SK-N-SH (cell line): ENCODE measurements at regions not wholly inside any gene's neighbourhood (a gene's known extent, or its start where the extent isn't known, plus 50 kb on each side); places are given as distances from the start of the nearest gene placed in this dataset.
A peak's percentile ranks its signal among the peaks of the same experiment; 100 is the strongest.

Source experiments
- CTCF ChIA-PET: fragments of 300-600, 350-600 bp; formaldehyde crosslinking; extraction: SDS; loops from one replicate; lab custom pipeline; 2021; lab: Yijun Ruan, JAX
- POLR2A ChIA-PET: fragments of 350-600 bp; sonication (Branson Sonifier 250); formaldehyde crosslinking; extraction: SDS; loops from one replicate; lab custom pipeline; 2020; ENCODE audit warnings: antibody characterized with exemption, inconsistent platforms; lab: Yijun Ruan, JAX
- DNase-seq: peaks from one replicate; pipeline ENCODE4 v3.0.0; 2012
- H2AFZ ChIP-seq: fragments of 200-600 bp; sonication (generic); 2 replicates; pipeline ENCODE4 v1.8.1; 2016; ENCODE audit warnings: antibody characterized with exemption, mild to moderate bottlenecking, low read depth
- H3F3A ChIP-seq: fragments of 200-600 bp; sonication (generic); replicated peaks from 2 replicates; pipeline ENCODE3; 2016; ENCODE audit warnings: antibody characterized with exemption, mild to moderate bottlenecking; ENCODE audit not compliant: insufficient read depth
- H3K27ac ChIP-seq, 2 experiments: fragments of 200-500 bp in 1 of 2; fragments of 200-600 bp in 1 of 2; sonication (Bioruptor generic) in 1 of 2; sonication (generic), shearing (Covaris generic) in 1 of 2; 2 replicates each; pipeline versions ENCODE4 v1.5.1 to v1.6.1; 2014 to 2016; ENCODE audit warnings: low read depth in 2 of 2, inconsistent platforms in 1 of 2, low read length in 1 of 2, mild to moderate bottlenecking in 1 of 2, mixed read lengths in 1 of 2
- H3K27me3 ChIP-seq: fragments of 200-600 bp; sonication (generic), shearing (Covaris generic); 2 replicates; pipeline ENCODE4 v1.6.1; 2016; ENCODE audit warnings: mixed run types; ENCODE audit not compliant: insufficient read depth
- H3K36me3 ChIP-seq, 2 experiments: fragments of 200-500 bp in 1 of 2; fragments of 200-600 bp in 1 of 2; sonication (Bioruptor generic) in 1 of 2; sonication (generic) in 1 of 2; replicated peaks in 1 of 2; 2 replicates each; pipeline versions ENCODE3 to v1.5.1; 2014 to 2016; ENCODE audit warnings: low read length in 1 of 2, mild to moderate bottlenecking in 1 of 2; ENCODE audit not compliant: insufficient read depth in 2 of 2, control insufficient read depth in 1 of 2
- H3K4me1 ChIP-seq, 2 experiments: fragments of 200-500 bp in 1 of 2; fragments of 200-600 bp in 1 of 2; sonication (Bioruptor generic) in 1 of 2; sonication (generic), shearing (Covaris generic) in 1 of 2; 2 replicates each; pipeline versions ENCODE4 v1.5.1 to v1.6.1; 2014 to 2016; ENCODE audit warnings: low read depth in 1 of 2, low read length in 1 of 2, mixed run types in 1 of 2; ENCODE audit not compliant: insufficient read depth in 2 of 2, control insufficient read depth in 1 of 2
- H3K4me2 ChIP-seq: fragments of 200-600 bp; sonication (generic), shearing (Covaris generic); 2 replicates; pipeline ENCODE4 v1.6.1; 2017; ENCODE audit warnings: mixed run types
- H3K4me3 ChIP-seq, 2 experiments: fragments of 200-500 bp in 1 of 2; fragments of 200-600 bp in 1 of 2; sonication (Bioruptor generic) in 1 of 2; sonication (generic), shearing (Covaris generic) in 1 of 2; 2 replicates each; pipeline versions ENCODE4 v1.5.1 to v1.8.1; 2014 to 2016; ENCODE audit warnings: low read depth in 2 of 2, inconsistent platforms in 1 of 2, low read length in 1 of 2, mild to moderate bottlenecking in 1 of 2, mixed read lengths in 1 of 2, moderate library complexity in 1 of 2
- H3K79me2 ChIP-seq: fragments of 200-600 bp; sonication (generic); 2 replicates; pipeline ENCODE4 v1.8.1; 2017; ENCODE audit warnings: mild to moderate bottlenecking; ENCODE audit not compliant: insufficient read depth
- H3K9ac ChIP-seq: fragments of 200-600 bp; sonication (generic); 2 replicates; pipeline ENCODE4 v1.6.1; 2017; ENCODE audit warnings: mixed run types
- H3K9me2 ChIP-seq: fragments of 200-600 bp; sonication (generic); 2 replicates; pipeline ENCODE4 v1.6.1; 2017; ENCODE audit warnings: mixed run types
- H3K9me3 ChIP-seq: fragments of 200-600 bp; sonication (generic); 2 replicates; pipeline ENCODE4 v1.6.1; 2017; ENCODE audit warnings: mixed run types, mild to moderate bottlenecking, moderate library complexity
- H4K20me1 ChIP-seq: fragments of 200-600 bp; sonication (generic); 2 replicates; pipeline ENCODE4 v1.6.1; 2017; ENCODE audit warnings: mild to moderate bottlenecking, mixed run types; ENCODE audit not compliant: insufficient read depth
- CHD2 ChIP-seq: fragments of 150-350 bp; IDR thresholded peaks from 2 replicates; pipeline ENCODE4 v1.6.1; 2018; ENCODE audit warnings: low read length; ENCODE audit not compliant: partially characterized antibody
- ELF1 ChIP-seq: IDR thresholded peaks from 2 replicates; pipeline ENCODE4 v1.4.0; 2012
- EP300 ChIP-seq, 2 experiments: IDR thresholded peaks; 2 replicates each; pipeline versions ENCODE4 v1.4.0 to v1.6.1; 2012; ENCODE audit warnings: borderline replicate concordance in 1 of 2, low read depth in 1 of 2, low read length in 1 of 2
- FOSL2 ChIP-seq: IDR thresholded peaks from 2 replicates; pipeline ENCODE4 v1.4.0; 2012; ENCODE audit warnings: low read depth, mild to moderate bottlenecking, moderate library complexity, borderline replicate concordance
- FOXJ3 ChIP-seq: sonication (generic); formaldehyde crosslinking; IDR thresholded peaks from 2 replicates; pipeline ENCODE4 v1.5.1; 2020; ENCODE audit warnings: mild to moderate bottlenecking, missing genetic modification reagents
- FOXM1 ChIP-seq: IDR thresholded peaks from 2 replicates; pipeline ENCODE4 v1.4.0; 2012; ENCODE audit warnings: low read depth, mild to moderate bottlenecking
- GATA2 ChIP-seq: sonication (generic); formaldehyde crosslinking; IDR thresholded peaks from 2 replicates; pipeline ENCODE4 v1.5.0; 2020; ENCODE audit warnings: mild to moderate bottlenecking, missing genetic modification reagents
- JUND ChIP-seq: IDR thresholded peaks from 2 replicates; pipeline ENCODE4 v1.4.0; 2012
- MXI1 ChIP-seq: IDR thresholded peaks from 2 replicates; pipeline ENCODE4 v1.6.1; 2012; ENCODE audit warnings: mild to moderate bottlenecking, low read depth, low read length, improper control_type of control experiment
- NFIC ChIP-seq: IDR thresholded peaks from 2 replicates; pipeline ENCODE4 v1.4.0; 2012; ENCODE audit warnings: borderline replicate concordance
- RAD21 ChIP-seq: IDR thresholded peaks from 2 replicates; pipeline ENCODE4 v1.6.1; 2012; ENCODE audit warnings: mild to moderate bottlenecking, low read length
- RXRA ChIP-seq: IDR thresholded peaks from 2 replicates; pipeline ENCODE4 v1.4.0; 2012; ENCODE audit warnings: low read depth, mild to moderate bottlenecking, borderline replicate concordance
- SMC3 ChIP-seq: IDR thresholded peaks from 2 replicates; pipeline ENCODE4 v1.6.1; 2012; ENCODE audit warnings: low read depth, low read length, improper control_type of control experiment
- TCF12 ChIP-seq: IDR thresholded peaks from 2 replicates; pipeline ENCODE4 v1.4.0; 2012
- TEAD4 ChIP-seq: IDR thresholded peaks from 2 replicates; pipeline ENCODE4 v1.4.0; 2012; ENCODE audit warnings: mild to moderate bottlenecking, borderline replicate concordance; ENCODE audit not compliant: insufficient read depth
- YY1 ChIP-seq: IDR thresholded peaks from 2 replicates; pipeline ENCODE4 v1.4.0; 2012; ENCODE audit warnings: low read depth, mild to moderate bottlenecking
- WGBS: methylation state at CpG from one replicate; pipeline ENCODE4 v1.1.6; 2017; ENCODE audit warnings: low lambda C conversion rate; 5-methylcytosine and 5-hydroxymethylcytosine counted together
- TF ChIP-seq, protein P1 (sequence below): IDR thresholded peaks from 2 replicates; pipeline ENCODE4 v1.4.0; 2012; ENCODE audit warnings: low read depth, borderline replicate concordance
- TF ChIP-seq, protein P2 (sequence below): IDR thresholded peaks from 2 replicates; pipeline ENCODE4 v1.4.0; 2012; ENCODE audit warnings: low read depth

DNA sequence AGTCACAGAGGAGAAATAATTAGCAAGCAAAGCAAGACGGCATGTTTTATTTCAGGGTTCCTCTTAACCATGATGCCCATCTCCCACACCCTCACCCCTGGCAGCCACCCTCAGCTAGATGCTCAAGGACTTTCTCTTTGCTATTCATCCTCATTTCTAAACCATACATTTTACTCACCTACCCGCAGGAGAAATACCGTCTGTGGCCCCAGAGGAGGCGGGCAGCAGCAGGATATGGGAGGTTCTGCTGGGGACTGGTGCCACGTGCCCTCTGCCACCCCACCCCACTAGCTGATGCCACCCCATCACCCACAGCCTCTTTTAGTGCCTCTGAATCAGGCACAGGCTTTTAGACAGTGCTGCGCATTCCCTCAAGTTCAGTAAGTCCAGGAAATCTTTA lies 168.7 kb upstream of the ITGB1 start:
- H3K4me3 ChIP-seq = no peak overlapping the region
- no peak overlapping the region for H2AFZ ChIP-seq
- no peaks in the 10 kb centered on the region for H4K20me1 ChIP-seq
- H3K9ac ChIP-seq = no peak overlapping the region
- no peak overlapping the region for H3K4me2 ChIP-seq
- H3F3A ChIP-seq = peaks cover 15% of the 10 kb centered on the region
- no peaks in the 10 kb centered on the region for H3K9me3 ChIP-seq
- peaks cover 0 to 27% of the 10 kb centered on the region in 2 experiments; a peak in 3 of 4 replicates for H3K4me1 ChIP-seq
- TF ChIP-seq RXRA (no peak), SMC3 (no peak)
- no peaks in the 10 kb centered on the region for H3K27me3 ChIP-seq
- H3K36me3 ChIP-seq = no peaks in the 10 kb centered on the region
- no peaks in the 10 kb centered on the region for H3K79me2 ChIP-seq
- no peak for DNase-seq
- 92% methylated on average over 6 of the region's 6 CpGs for WGBS
- POLR2A ChIA-PET = no interaction called here
- CTCF ChIA-PET = no interaction called here
- no peak overlapping the region for H3K27ac ChIP-seq
- no peaks in the 10 kb centered on the region for H3K9me2 ChIP-seq

DNA sequence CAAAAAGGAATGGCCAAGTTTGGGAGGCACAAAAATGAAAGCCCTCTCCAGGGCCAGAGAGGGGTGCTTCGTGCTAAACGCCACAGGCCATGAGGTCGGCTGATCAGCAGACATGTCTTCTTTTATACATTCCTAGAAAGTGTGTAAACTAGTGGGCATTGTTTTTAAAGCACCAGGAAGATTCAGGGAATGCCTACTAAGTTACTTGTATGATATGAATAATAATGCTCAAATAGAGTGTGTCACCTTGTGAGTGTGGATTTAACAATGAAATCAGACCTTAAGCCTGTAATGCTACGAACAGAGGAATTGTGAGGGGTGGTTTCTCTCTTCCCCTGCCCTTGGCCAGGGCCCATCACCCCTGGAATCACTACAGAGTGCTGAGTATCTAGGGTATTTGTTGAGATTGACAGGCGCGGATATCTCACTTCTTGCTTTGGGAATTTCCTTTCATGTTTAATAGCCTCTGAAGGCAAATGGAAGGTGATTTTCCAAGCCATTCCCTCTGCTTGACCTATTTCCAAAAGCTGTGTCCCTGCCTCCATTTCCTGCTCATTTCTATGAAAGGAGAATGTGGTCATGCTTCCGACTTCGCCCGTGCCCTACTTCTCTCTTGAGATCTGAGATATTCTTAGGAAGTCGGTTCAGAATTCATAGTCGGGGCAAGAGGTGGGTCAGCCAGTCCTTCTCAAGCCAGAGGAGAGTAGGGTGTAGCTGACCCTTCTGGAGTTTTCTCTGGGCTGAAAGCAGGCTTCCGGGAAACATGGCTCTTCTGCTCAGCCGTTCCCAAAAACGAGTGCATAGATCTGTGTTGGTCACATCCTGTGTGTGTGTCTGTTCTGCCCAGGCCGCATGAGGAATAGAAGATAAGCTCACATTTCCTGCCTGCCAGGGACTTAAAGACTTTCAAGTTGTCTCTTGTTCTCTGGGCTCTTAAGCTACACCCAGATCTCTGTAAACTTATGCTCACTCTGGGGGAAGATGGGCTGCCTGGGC lies 167.8 kb upstream of the ITGB1 start:
- no peaks in the 10 kb centered on the region for H3K9me2 ChIP-seq
- no peaks in the 10 kb centered on the region for H3K9me3 ChIP-seq
- H3K36me3 ChIP-seq = no peaks in the 10 kb centered on the region
- no peak for DNase-seq
- peaks cover 0 to 27% of the 10 kb centered on the region in 2 experiments; a peak in 3 of 4 replicates for H3K4me1 ChIP-seq
- CTCF ChIA-PET = interaction anchor here (1.3 to 1.5 kb wide), 2 partner anchors 10 to 30 kb away, joined by 3 read pairs; no protein-coding TSS in a partner anchor
- POLR2A ChIA-PET = no interaction called here
- TF ChIP-seq ELF1 = no peak
- no peak for TF ChIP-seq SMC3
- no peak for TF ChIP-seq MXI1
- no peak for TF ChIP-seq FOXJ3 (CRISPR knock-in tag)
- TF ChIP-seq TEAD4 = no peak
- TF ChIP-seq FOSL2 = no peak
- H3K27me3 ChIP-seq = no peaks in the 10 kb centered on the region
- H3K9ac ChIP-seq = no peak overlapping the region
- no peaks in the 10 kb centered on the region for H4K20me1 ChIP-seq
- no peak overlapping the region for H3K4me3 ChIP-seq
- H3K27ac ChIP-seq = peak overlapping the region in 1 of 2 experiments; percentile 48; a peak in 2 of 4 replicates
- H3K4me2 ChIP-seq = no peak overlapping the region
- 86% methylated on average over 14 of the region's 15 CpGs for WGBS
- peaks cover 15% of the 10 kb centered on the region for H3F3A ChIP-seq
- H3K79me2 ChIP-seq = no peaks in the 10 kb centered on the region
- H2AFZ ChIP-seq = peak overlapping the region; percentile 82

DNA sequence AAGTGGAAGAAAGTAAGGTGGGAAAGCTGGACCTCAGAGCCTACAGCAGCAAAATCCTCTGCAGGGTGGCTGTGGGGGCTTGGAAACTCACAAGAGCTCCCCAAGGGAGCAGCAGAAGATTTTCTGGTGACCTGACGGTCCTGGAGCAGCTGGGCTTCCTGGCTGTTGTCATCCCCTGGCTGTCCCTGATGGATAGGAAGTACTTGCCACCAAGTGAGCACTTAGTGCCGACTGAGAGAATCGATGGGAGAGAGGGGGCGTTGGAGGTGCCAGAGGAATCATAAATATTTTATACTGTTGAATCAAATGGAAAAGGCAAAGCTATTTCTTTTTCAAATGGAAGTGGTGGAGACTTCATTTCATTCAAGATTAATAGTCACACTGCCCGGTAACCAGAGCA lies 167.1 kb upstream of the ITGB1 start:
- H3K9me3 ChIP-seq = no peaks in the 10 kb centered on the region
- DNase-seq = no peak
- H3K27ac ChIP-seq = no peak overlapping the region
- no peaks in the 10 kb centered on the region for H3K27me3 ChIP-seq
- H2AFZ ChIP-seq = no peak overlapping the region
- no peak overlapping the region for H3K9ac ChIP-seq
- CTCF ChIA-PET = interaction anchor here (1.3 to 1.5 kb wide), 2 partner anchors 11 to 30 kb away, joined by 3 read pairs; no protein-coding TSS in a partner anchor
- peaks cover 0 to 26% of the 10 kb centered on the region in 2 experiments; a peak in 3 of 4 replicates for H3K4me1 ChIP-seq
- TF ChIP-seq, protein P1, sequence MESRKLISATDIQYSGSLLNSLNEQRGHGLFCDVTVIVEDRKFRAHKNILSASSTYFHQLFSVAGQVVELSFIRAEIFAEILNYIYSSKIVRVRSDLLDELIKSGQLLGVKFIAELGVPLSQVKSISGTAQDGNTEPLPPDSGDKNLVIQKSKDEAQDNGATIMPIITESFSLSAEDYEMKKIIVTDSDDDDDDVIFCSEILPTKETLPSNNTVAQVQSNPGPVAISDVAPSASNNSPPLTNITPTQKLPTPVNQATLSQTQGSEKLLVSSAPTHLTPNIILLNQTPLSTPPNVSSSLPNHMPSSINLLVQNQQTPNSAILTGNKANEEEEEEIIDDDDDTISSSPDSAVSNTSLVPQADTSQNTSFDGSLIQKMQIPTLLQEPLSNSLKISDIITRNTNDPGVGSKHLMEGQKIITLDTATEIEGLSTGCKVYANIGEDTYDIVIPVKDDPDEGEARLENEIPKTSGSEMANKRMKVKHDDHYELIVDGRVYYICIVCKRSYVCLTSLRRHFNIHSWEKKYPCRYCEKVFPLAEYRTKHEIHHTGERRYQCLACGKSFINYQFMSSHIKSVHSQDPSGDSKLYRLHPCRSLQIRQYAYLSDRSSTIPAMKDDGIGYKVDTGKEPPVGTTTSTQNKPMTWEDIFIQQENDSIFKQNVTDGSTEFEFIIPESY = no peak
- TF ChIP-seq JUND = no peak
- no peak for TF ChIP-seq MXI1
- TF ChIP-seq TCF12 = no peak
- TF ChIP-seq CHD2 = no peak
- TF ChIP-seq NFIC = no peak
- no peak for TF ChIP-seq FOXM1
- TF ChIP-seq, protein P2, sequence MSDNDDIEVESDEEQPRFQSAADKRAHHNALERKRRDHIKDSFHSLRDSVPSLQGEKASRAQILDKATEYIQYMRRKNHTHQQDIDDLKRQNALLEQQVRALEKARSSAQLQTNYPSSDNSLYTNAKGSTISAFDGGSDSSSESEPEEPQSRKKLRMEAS = no peak
- no peak for TF ChIP-seq YY1
- no peak for TF ChIP-seq FOXJ3 (CRISPR knock-in tag)
- TF ChIP-seq GATA2 (CRISPR knock-in tag) = no peak
- no peak for TF ChIP-seq EP300 (IDR thresholded peaks at IDR 0.05; ENCODE audit: borderline replicate concordance in 1 of 2, low read depth in 1 of 2, low read length in 1 of 2)
- no peak for TF ChIP-seq RAD21
- no peak for TF ChIP-seq SMC3
- no peaks in the 10 kb centered on the region for H3K9me2 ChIP-seq
- peaks cover 15% of the 10 kb centered on the region for H3F3A ChIP-seq
- H3K4me2 ChIP-seq = no peak overlapping the region
- no peaks in the 10 kb centered on the region for H4K20me1 ChIP-seq
- POLR2A ChIA-PET = no interaction called here
- H3K4me3 ChIP-seq = no peak overlapping the region
- H3K36me3 ChIP-seq = no peaks in the 10 kb centered on the region
- H3K79me2 ChIP-seq = no peaks in the 10 kb centered on the region
- 96% methylated on average over 4 of the region's 5 CpGs for WGBS
